GM23338 (cell line): ENCODE measurements at regions not wholly inside any gene's neighbourhood (a gene's known extent, or its start where the extent isn't known, plus 50 kb on each side); places are given as distances from the start of the nearest gene placed in this dataset.
"Not testable (repeated sequence)": the region's sequence is repeated elsewhere in the genome, so short reads cannot be mapped to it uniquely, and the experiment has no call there.

ENCODE experiments used
- ATAC-seq: fragments of 200-7000 bp; cut with Tn5 transposase; 3 replicates; pipeline ENCODE4 v1.9.1; 2020
- DNase-seq: peaks from one replicate; pipeline ENCODE4 v3.0.0-alpha.2; 2015; ENCODE audit warnings: low spot score
- H2AFZ ChIP-seq: fragments of 200-600 bp; sonication (generic); 2 replicates; pipeline ENCODE4 v1.8.0; 2016; ENCODE audit warnings: antibody characterized with exemption, mild to moderate bottlenecking, moderate library complexity
- H3F3A ChIP-seq: fragments of 200-600 bp; sonication (generic); replicated peaks from 2 replicates; pipeline ENCODE4 v1.8.0; 2017; ENCODE audit warnings: antibody characterized with exemption, mixed run types, low read depth
- H3K27ac ChIP-seq: fragments of 200-600 bp; sonication (generic); 2 replicates; pipeline ENCODE4 v1.6.1; 2016; ENCODE audit warnings: low read depth
- H3K27me3 ChIP-seq: fragments of 200-600 bp; sonication (generic); 2 replicates; pipeline ENCODE4 v1.8.0; 2016; ENCODE audit warnings: mild to moderate bottlenecking, mixed run types, moderate library complexity; ENCODE audit not compliant: insufficient read depth
- H3K36me3 ChIP-seq: fragments of 200-600 bp; sonication (generic); 2 replicates; pipeline ENCODE4 v1.8.0; 2016; ENCODE audit warnings: mild to moderate bottlenecking; ENCODE audit not compliant: insufficient read depth
- H3K4me1 ChIP-seq: fragments of 200-600 bp; sonication (generic); 2 replicates; pipeline ENCODE4 v1.8.0; 2016; ENCODE audit warnings: mild to moderate bottlenecking, moderate library complexity; ENCODE audit not compliant: insufficient read depth
- H3K4me2 ChIP-seq: fragments of 200-600 bp; sonication (generic); 2 replicates; pipeline ENCODE4 v1.7.1; 2017; ENCODE audit warnings: mixed run types
- H3K4me3 ChIP-seq: fragments of 200-600 bp; sonication (generic); 2 replicates; pipeline ENCODE4 v1.6.1; 2016; ENCODE audit warnings: mixed run types
- H3K79me2 ChIP-seq: fragments of 200-600 bp; sonication (generic); replicated peaks from 2 replicates; pipeline ENCODE4 v1.8.0; 2017; ENCODE audit warnings: mild to moderate bottlenecking; ENCODE audit not compliant: insufficient read depth
- H3K9me2 ChIP-seq: fragments of 200-600 bp; sonication (generic); 2 replicates; pipeline ENCODE4 v1.8.0; 2017; ENCODE audit not compliant: insufficient read depth
- H4K20me1 ChIP-seq: fragments of 200-600 bp; sonication (generic); replicated peaks from 2 replicates; pipeline ENCODE4 v1.8.0; 2017; ENCODE audit warnings: mild to moderate bottlenecking; ENCODE audit not compliant: insufficient read depth
- H3K27ac Mint-ChIP-seq: 2 replicates; pipeline ENCODE4 v1.8.0; 2020; ENCODE audit warnings: inconsistent platforms, mild to moderate bottlenecking, moderate library complexity, mixed read lengths
- H3K27me3 Mint-ChIP-seq: 3 replicates; pipeline ENCODE4 v1.8.0; 2022; ENCODE audit warnings: low read depth, mild to moderate bottlenecking, moderate library complexity, mixed read lengths, inconsistent platforms; ENCODE audit not compliant: insufficient read depth, poor library complexity
- H3K36me3 Mint-ChIP-seq: 3 replicates; pipeline ENCODE4 v1.8.0; 2021; ENCODE audit warnings: low read depth, mild to moderate bottlenecking, inconsistent platforms, moderate library complexity, mixed read lengths
- H3K4me1 Mint-ChIP-seq: 3 replicates; pipeline ENCODE4 v1.8.0; 2020; ENCODE audit warnings: mild to moderate bottlenecking, inconsistent platforms, mixed read lengths
- H3K4me3 Mint-ChIP-seq: 3 replicates; pipeline ENCODE4 v1.8.0; 2021; ENCODE audit warnings: moderate library complexity, mild to moderate bottlenecking, inconsistent platforms, mixed read lengths
- H3K9me3 Mint-ChIP-seq: 3 replicates; pipeline ENCODE4 v1.8.0; 2020; ENCODE audit warnings: moderate library complexity, mild to moderate bottlenecking, inconsistent platforms, mixed read lengths
- EZH2 ChIP-seq: fragments of 200-600 bp; sonication (generic); IDR thresholded peaks from one replicate; pipeline ENCODE4 v1.8.0; 2017; ENCODE audit warnings: antibody characterized with exemption, mild to moderate bottlenecking, low read depth; ENCODE audit not compliant: unreplicated experiment
- JUNB ChIP-seq: IDR thresholded peaks from one replicate; pipeline ENCODE4 v1.6.1; 2016; ENCODE audit warnings: antibody characterized with exemption; ENCODE audit not compliant: unreplicated experiment
- NANOG ChIP-seq: IDR thresholded peaks from 2 replicates; pipeline ENCODE4 v1.6.1; 2016; ENCODE audit warnings: antibody characterized with exemption, borderline replicate concordance
- POLR2AphosphoS5 ChIP-seq: IDR thresholded peaks from 2 replicates; pipeline ENCODE4 v1.6.1; 2016; ENCODE audit warnings: antibody characterized with exemption, low read depth
- ZNF331 ChIP-seq: fragments of 250-450 bp; sonication (Bioruptor Pico); IDR thresholded peaks from 2 replicates; pipeline ENCODE4 v1.5.0; 2020; ENCODE audit warnings: low read depth, mild to moderate bottlenecking, moderate library complexity
- TF ChIP-seq, protein P1 (sequence below): IDR thresholded peaks from 2 replicates; pipeline ENCODE4 v1.6.1; 2016; ENCODE audit warnings: antibody characterized with exemption
- TF ChIP-seq, protein P2 (sequence below), 2 experiments: fragments of 200-600 bp in 1 of 2; sonication (generic) in 1 of 2; conservative IDR thresholded peaks; 2 replicates each; pipeline versions ENCODE4 v1.5.1 to v1.6.1; 2016 to 2017; ENCODE audit warnings: antibody characterized with exemption in 2 of 2, low read depth in 2 of 2, mild to moderate bottlenecking in 2 of 2, moderate library complexity in 1 of 2
- TF ChIP-seq, protein P3 (sequence below): fragments of 250-450 bp; sonication (Bioruptor Pico); IDR thresholded peaks from 2 replicates; pipeline ENCODE4 v1.5.0; 2020; ENCODE audit warnings: mild to moderate bottlenecking, moderate library complexity

DNA sequence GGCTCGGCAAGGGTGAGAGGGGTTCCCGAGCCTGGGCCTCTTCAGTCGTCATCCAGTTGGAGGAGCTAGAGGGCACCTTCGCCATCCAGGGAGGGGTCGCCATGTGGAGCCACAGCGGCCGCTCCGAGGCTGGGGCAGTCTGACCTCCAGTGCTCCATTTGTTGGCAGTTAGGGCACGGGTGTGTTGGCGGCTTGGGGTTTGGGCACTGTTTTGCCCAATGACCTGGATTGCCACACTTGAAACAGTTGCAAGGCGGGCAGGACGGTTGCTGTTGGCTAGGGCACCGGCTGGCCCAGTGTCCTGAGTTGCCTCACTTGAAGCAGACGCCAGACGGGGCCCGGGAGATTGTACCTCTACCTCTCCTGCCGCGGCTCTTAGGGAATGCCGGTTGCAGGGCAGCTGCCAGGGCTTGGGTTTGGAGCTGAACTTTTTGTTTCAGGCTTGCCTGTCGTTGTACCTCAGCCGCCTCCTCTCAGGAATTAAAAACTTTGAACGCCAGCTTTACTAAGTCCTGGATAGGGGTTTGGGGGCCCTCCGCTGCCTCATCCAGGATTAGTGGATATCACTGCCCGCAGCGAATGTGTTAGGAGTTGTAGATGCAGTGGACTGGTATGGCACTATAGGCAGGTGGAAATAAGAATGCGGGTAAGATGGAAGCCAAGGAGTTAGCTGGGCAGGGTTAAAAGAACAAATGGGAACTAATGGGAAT is 639.9 kb upstream of the DPP6 start:
- H3K27ac ChIP-seq, H3K36me3 ChIP-seq, H3F3A ChIP-seq, H3K4me3 Mint-ChIP-seq, H3K79me2 ChIP-seq, H3K4me1 Mint-ChIP-seq, H3K4me3 ChIP-seq, H2AFZ ChIP-seq, H3K9me2 ChIP-seq, ATAC-seq, H3K4me2 ChIP-seq, H4K20me1 ChIP-seq, H3K27me3 Mint-ChIP-seq, H3K27me3 ChIP-seq, DNase-seq, H3K27ac Mint-ChIP-seq, H3K4me1 ChIP-seq: not testable (repeated sequence)
- H3K36me3 Mint-ChIP-seq: peaks cover 45% of the 10 kb centered on the region
- peaks cover 97% of the 10 kb centered on the region for H3K9me3 Mint-ChIP-seq

DNA sequence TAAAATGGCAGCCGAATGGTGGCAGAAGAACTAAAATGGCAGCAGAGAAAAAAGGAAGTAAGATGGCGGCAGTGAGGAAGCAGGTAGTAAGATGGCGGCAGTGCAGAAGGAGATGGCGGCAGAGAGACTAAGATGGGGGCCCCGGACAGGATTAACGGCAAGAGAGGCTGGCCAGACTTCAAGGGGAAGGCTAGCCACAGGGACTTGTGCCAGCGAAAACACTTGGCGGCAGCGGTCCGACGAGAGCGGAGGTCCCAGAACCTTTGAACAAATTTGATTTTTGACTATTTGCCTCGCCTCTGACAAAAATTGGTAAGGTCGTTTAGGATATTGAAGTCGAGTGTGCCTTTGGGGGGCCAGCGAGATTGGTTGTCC is 639.4 kb upstream of the DPP6 start:
- H3K9me3 Mint-ChIP-seq: peaks cover 98% of the 10 kb centered on the region
- not testable (repeated sequence) for ATAC-seq, H3K4me3 Mint-ChIP-seq

DNA sequence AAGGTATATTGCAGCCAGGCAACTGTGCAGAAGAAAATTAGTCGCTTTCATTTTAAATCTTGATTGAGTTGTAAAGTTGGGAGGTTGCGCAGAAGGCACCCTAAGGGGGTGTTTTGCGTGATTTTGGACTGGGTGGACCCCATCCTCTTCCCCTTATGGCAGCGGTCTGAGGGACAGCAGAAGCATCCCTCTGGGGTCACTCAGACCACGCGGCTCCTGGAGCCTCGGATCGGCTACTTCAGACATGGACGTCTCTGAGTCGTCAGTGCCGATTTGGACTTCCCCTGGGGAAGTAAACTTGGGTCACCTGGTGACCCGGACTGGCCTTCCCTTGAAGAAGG is 639.0 kb upstream of the DPP6 start:
- Histone ChIP-seq H3F3A (no peaks in the 10 kb centered on the region), H2AFZ (no peak overlapping the region), H3K27ac (no peak overlapping the region), H3K79me2 (no peaks in the 10 kb centered on the region), H3K4me2 (no peak overlapping the region), H3K4me3 (no peak overlapping the region), H3K9me2 (no peaks in the 10 kb centered on the region), H3K36me3 (0 out of 2 replicates have a peak, but pooled peaks cover 3% of the 10 kb centered on the region), H3K4me1 (no peaks in the 10 kb centered on the region), H4K20me1 (no peaks in the 10 kb centered on the region), H3K27me3 (no peaks in the 10 kb centered on the region)
- DNase-seq (no peak), ATAC-seq (no peak)
- Mint-ChIP-seq H3K4me1 (no peaks in the 10 kb centered on the region), H3K9me3 (peaks cover 98% of the 10 kb centered on the region), H3K36me3 (peaks cover 40% of the 10 kb centered on the region), H3K4me3 (no peak overlapping the region), H3K27ac (no peak overlapping the region), H3K27me3 (peaks cover 2% of the 10 kb centered on the region)
- TF ChIP-seq, protein P1, sequence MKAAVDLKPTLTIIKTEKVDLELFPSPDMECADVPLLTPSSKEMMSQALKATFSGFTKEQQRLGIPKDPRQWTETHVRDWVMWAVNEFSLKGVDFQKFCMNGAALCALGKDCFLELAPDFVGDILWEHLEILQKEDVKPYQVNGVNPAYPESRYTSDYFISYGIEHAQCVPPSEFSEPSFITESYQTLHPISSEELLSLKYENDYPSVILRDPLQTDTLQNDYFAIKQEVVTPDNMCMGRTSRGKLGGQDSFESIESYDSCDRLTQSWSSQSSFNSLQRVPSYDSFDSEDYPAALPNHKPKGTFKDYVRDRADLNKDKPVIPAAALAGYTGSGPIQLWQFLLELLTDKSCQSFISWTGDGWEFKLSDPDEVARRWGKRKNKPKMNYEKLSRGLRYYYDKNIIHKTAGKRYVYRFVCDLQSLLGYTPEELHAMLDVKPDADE: no peak
- TF ChIP-seq, protein P2, sequence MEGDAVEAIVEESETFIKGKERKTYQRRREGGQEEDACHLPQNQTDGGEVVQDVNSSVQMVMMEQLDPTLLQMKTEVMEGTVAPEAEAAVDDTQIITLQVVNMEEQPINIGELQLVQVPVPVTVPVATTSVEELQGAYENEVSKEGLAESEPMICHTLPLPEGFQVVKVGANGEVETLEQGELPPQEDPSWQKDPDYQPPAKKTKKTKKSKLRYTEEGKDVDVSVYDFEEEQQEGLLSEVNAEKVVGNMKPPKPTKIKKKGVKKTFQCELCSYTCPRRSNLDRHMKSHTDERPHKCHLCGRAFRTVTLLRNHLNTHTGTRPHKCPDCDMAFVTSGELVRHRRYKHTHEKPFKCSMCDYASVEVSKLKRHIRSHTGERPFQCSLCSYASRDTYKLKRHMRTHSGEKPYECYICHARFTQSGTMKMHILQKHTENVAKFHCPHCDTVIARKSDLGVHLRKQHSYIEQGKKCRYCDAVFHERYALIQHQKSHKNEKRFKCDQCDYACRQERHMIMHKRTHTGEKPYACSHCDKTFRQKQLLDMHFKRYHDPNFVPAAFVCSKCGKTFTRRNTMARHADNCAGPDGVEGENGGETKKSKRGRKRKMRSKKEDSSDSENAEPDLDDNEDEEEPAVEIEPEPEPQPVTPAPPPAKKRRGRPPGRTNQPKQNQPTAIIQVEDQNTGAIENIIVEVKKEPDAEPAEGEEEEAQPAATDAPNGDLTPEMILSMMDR (conservative IDR thresholded peaks at IDR 0.05; ENCODE audit: low read depth in 2 of 2): no peak
- TF ChIP-seq NANOG: no peak
- TF ChIP-seq ZNF331 (CRISPR knock-in tag): no peak
- no peak for TF ChIP-seq JUNB
- no peak for TF ChIP-seq POLR2AphosphoS5
- TF ChIP-seq EZH2: no peak
- TF ChIP-seq, protein P3, sequence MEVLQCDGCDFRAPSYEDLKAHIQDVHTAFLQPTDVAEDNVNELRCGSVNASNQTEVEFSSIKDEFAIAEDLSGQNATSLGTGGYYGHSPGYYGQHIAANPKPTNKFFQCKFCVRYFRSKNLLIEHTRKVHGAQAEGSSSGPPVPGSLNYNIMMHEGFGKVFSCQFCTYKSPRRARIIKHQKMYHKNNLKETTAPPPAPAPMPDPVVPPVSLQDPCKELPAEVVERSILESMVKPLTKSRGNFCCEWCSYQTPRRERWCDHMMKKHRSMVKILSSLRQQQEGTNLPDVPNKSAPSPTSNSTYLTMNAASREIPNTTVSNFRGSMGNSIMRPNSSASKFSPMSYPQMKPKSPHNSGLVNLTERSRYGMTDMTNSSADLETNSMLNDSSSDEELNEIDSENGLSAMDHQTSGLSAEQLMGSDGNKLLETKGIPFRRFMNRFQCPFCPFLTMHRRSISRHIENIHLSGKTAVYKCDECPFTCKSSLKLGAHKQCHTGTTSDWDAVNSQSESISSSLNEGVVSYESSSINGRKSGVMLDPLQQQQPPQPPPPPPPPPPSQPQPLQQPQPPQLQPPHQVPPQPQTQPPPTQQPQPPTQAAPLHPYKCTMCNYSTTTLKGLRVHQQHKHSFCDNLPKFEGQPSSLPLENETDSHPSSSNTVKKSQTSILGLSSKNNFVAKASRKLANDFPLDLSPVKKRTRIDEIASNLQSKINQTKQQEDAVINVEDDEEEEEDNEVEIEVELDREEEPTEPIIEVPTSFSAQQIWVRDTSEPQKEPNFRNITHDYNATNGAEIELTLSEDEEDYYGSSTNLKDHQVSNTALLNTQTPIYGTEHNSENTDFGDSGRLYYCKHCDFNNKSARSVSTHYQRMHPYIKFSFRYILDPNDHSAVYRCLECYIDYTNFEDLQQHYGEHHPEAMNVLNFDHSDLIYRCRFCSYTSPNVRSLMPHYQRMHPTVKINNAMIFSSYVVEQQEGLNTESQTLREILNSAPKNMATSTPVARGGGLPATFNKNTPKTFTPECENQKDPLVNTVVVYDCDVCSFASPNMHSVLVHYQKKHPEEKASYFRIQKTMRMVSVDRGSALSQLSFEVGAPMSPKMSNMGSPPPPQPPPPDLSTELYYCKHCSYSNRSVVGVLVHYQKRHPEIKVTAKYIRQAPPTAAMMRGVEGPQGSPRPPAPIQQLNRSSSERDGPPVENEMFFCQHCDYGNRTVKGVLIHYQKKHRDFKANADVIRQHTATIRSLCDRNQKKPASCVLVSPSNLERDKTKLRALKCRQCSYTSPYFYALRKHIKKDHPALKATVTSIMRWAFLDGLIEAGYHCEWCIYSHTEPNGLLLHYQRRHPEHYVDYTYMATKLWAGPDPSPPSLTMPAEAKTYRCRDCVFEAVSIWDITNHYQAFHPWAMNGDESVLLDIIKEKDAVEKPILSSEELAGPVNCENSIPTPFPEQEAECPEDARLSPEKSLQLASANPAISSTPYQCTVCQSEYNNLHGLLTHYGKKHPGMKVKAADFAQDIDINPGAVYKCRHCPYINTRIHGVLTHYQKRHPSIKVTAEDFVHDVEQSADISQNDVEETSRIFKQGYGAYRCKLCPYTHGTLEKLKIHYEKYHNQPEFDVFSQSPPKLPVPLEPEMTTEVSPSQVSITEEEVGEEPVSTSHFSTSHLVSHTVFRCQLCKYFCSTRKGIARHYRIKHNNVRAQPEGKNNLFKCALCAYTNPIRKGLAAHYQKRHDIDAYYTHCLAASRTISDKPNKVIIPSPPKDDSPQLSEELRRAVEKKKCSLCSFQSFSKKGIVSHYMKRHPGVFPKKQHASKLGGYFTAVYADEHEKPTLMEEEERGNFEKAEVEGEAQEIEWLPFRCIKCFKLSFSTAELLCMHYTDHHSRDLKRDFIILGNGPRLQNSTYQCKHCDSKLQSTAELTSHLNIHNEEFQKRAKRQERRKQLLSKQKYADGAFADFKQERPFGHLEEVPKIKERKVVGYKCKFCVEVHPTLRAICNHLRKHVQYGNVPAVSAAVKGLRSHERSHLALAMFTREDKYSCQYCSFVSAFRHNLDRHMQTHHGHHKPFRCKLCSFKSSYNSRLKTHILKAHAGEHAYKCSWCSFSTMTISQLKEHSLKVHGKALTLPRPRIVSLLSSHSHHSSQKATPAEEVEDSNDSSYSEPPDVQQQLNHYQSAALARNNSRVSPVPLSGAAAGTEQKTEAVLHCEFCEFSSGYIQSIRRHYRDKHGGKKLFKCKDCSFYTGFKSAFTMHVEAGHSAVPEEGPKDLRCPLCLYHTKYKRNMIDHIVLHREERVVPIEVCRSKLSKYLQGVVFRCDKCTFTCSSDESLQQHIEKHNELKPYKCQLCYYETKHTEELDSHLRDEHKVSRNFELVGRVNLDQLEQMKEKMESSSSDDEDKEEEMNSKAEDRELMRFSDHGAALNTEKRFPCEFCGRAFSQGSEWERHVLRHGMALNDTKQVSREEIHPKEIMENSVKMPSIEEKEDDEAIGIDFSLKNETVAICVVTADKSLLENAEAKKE (CRISPR knock-in tag): no peak

More for the DNA sequence above, 639.4 kb upstream of the DPP6 start:
- not testable (repeated sequence) for DNase-seq, H3K4me1 Mint-ChIP-seq, H3K27me3 ChIP-seq, H3K36me3 ChIP-seq, H3K4me2 ChIP-seq, H3F3A ChIP-seq, H3K27ac ChIP-seq, H3K9me2 ChIP-seq, H3K27me3 Mint-ChIP-seq, H4K20me1 ChIP-seq, H3K27ac Mint-ChIP-seq, H2AFZ ChIP-seq, H3K79me2 ChIP-seq, H3K4me3 ChIP-seq, H3K4me1 ChIP-seq
- H3K36me3 Mint-ChIP-seq: peaks cover 42% of the 10 kb centered on the region
